Activated CD4-positive, alpha-beta T cell treated with anti-CD3 and anti-CD28 coated beads, Interleukin-2, amount 50 U/mL, for 48 hours (primary cell): ENCODE measurements at regions not wholly inside any gene's neighbourhood (a gene's known extent, or its start where the extent isn't known, plus 50 kb on each side); places are given as distances from the start of the nearest gene placed in this dataset.

Source experiments
- DNase-seq, 2 experiments: peaks; one replicate each; pipeline ENCODE4 v3.0.0-alpha.2; 2020

GRCh38 chr4:52234561-52235440 lies 183.7 kb downstream of the SPATA18 start:
- DNase-seq = no peak

- DNase-seq = no peak
These were observed 184.6 kb downstream of the SPATA18 start for GRCh38 chr4:52235552-52236201.

DNA sequence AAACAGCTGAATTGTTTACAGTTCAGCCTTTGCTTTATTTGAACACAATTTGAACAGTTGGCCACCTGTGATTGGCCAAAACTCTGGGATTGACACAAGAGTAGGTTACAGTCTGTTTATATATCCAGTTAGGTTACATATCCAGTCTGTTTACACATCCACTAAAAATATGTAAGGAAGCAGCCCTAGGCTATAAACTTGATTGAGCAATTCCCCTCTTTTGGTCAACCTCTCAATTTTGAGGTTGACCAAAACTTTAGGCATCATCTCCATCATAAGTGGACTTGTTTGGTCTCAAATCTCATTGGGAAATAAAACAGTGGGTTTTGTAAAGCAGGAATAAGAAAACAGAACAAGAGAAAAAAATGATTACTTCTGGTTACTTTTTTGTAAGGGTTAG lies 190.8 kb downstream of the SPATA18 start:
- DNase-seq = no peak

DNA sequence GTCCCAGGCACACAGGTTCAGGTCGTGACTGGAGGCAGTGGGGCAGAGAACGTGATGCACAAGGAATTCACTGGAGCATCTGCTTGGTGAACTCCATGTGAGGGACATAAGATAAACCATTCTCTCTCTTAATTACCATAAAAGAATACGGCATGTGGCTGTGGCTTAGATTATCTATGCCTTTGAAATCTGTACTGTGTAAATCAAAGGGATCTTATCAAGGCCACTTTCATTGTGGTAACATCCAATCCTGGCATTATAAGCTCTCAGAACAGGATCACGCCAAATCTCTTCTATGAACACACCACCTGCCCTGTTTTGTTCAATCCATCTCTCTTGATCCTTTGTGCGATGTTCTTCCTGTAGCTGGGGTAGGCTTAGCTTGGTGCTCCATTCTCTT lies 192.3 kb downstream of the SPATA18 start:
- DNase-seq = no peak

GRCh38 chr4:52244103-52244775 lies 193.1 kb downstream of the SPATA18 start:
- DNase-seq = no peak

GRCh38 chr4:52244848-52245247 lies 193.7 kb downstream of the SPATA18 start:
- DNase-seq = no peak

- DNase-seq = no peak
These were observed 195.7 kb downstream of the SPATA18 start for GRCh38 chr4:52246827-52247226.

- DNase-seq = no peak
These were observed 196.8 kb downstream of the SPATA18 start for GRCh38 chr4:52247941-52248340.

DNA sequence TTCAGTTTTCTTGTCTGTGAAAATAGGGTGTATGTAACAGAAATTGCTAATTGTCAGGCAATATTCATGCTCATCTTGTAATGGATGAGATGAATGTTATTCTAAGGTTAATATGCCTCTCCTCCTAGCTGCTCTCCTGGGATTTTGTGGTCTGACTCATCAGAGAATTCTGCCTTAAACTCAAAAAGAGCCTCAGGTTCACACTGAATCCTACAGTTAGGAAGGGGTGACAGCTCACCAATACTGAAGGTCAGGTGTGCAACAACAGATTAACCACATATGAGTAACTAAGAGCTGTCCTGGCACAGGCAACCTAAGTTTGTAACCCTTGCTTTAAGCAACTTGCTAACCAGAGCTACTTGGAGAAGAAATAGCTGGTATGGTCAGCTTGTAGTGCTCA lies 197.7 kb downstream of the SPATA18 start:
- no peak for DNase-seq

- no peak for DNase-seq
These were observed 198.5 kb downstream of the SPATA18 start for GRCh38 chr4:52249581-52249980.

- DNase-seq = no peak
These were observed 199.1 kb downstream of the SPATA18 start for GRCh38 chr4:52250154-52250553.

DNA sequence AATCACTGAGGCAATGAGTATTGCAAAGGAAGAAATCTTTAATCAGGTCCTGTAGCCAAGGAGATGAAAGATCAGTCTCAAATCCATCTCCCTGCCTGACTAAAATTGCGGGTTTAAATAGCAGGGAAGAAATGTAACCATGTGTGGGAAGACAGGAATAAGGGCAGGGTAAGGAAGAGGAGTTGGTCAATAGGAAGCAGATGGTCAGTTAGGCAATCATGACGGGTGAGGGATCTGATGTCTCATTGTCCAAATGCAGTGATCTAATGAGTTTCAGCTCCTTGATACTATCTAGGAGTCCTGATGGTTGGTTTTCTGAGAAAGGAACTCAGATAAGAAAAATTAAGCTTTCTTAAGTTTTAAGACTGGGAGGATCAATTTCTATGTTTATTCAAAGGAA lies 200.8 kb downstream of the SPATA18 start:
- DNase-seq = no peak

GRCh38 chr4:52253025-52253424 lies 201.9 kb downstream of the SPATA18 start:
- no peak for DNase-seq

GRCh38 chr4:52256522-52256921 lies 205.4 kb downstream of the SPATA18 start:
- DNase-seq = no peak

DNA sequence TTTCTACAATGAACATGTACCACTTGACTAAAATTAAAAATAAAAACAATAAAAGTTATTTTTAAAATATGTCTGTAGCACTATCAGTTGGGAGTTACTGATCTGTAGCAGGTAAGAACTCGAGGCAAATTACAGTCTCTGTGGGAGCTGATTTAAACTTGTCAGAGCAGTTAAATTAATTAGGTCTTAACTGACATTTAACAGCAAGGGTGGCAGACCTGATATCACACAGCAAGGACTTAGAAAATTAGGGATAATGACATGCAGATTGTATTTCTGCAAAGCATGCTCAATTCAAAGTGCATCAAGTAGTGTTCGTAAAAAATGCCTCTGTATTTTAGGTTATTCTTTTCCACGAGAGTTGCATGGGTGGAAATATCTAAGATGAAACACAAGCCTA lies 208.9 kb downstream of the SPATA18 start:
- no peak for DNase-seq

DNA sequence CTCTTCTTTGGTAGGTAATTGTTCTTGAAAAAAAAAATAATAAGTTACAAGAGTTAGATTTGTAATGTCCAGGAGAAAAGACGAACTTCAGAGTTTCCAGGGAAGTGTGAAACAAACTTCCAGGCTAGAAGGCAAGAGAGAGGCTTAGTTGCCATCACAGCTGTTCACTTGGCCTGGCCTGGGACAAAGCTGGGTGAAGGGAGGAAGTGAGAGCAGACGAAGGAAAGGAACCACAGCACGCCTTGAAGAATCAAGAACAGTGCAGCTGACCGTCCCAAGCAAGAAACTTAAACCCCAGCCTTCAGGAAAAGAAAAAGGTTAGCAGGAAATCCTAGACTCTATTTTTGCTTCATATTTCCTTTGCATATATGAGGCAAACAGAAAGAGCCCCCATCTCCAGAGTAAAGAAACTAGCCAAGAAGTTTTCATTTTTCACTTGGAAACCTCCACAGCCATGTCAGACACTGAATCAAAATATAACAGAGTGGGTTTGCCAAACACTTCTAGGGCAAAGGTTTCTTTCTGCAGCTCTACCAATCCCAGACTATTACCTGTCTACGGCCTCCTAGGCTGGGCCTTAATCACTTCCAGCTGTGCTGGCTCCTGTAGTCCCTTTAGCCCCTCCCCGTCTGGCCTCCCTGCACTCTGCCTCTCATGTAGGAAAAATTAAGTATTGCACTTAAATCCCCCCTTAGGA lies 209.6 kb downstream of the SPATA18 start:
- DNase-seq = no peak

GRCh38 chr4:52263607-52264006 lies 212.5 kb downstream of the SPATA18 start:
- no peak for DNase-seq

GRCh38 chr4:52265781-52266525 lies 214.8 kb downstream of the SPATA18 start:
- DNase-seq = no peak

- DNase-seq = no peak
These were observed 215.5 kb downstream of the SPATA18 start for GRCh38 chr4:52266537-52267137.

DNA sequence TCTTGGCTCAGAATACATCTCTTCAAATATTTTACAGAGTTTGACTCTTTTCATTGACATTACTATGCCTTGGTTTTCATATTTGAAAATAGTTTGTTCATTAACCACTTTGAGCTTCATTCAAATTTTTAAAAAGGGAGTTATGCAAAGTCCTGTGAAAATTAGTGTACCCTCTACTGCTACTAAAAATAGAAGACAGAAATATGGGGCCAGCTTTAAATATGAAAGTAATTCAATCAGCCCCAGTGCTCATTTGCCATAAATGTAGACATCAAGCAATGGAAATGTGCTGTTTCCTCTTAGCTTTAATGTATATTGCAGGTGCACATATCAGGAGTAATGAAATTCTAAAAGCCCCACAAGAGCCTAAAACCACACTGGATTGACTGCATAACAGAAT lies 218.7 kb downstream of the SPATA18 start:
- DNase-seq = no peak

DNA sequence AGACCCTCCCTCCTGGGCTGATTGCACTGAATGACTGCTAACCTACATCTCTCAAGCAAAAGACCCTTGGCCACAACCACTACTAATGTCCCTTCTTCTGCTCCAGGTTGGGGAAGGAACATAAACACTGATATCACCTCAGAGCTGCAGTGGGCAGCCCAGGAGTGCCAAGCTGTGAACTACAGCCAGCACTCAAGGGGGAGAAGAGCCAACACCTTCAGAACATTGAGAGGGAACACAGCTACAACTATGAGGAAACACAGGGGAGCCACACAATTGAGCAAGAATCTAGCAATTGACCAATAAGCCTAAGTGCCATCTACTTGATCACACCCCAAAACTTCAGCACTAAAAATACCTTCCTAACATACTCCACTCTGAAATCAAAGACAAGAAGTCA lies 222.8 kb downstream of the SPATA18 start:
- no peak for DNase-seq

GRCh38 chr4:52288212-52288855 lies 237.2 kb downstream of the SPATA18 start:
- no peak for DNase-seq
